HTR-8/SVneo (cell line): ENCODE measurements at regions not wholly inside any gene's neighbourhood (a gene's known extent, or its start where the extent isn't known, plus 50 kb on each side); places are given as distances from the start of the nearest gene placed in this dataset.
"Not testable (repeated sequence)": the region's sequence is repeated elsewhere in the genome, so short reads cannot be mapped to it uniquely, and the experiment has no call there.

Source experiments
- DNase-seq: peaks from one replicate; pipeline ENCODE4 v3.0.0; 2011; ENCODE audit warnings: low spot score, mixed read lengths; ENCODE audit not compliant: insufficient read length
- FAIRE-seq: peaks from 2 replicates; lab custom pipeline; 2011; peaks lifted over from hg19 to GRCh38; lab: Jason Lieb, UNC

DNA sequence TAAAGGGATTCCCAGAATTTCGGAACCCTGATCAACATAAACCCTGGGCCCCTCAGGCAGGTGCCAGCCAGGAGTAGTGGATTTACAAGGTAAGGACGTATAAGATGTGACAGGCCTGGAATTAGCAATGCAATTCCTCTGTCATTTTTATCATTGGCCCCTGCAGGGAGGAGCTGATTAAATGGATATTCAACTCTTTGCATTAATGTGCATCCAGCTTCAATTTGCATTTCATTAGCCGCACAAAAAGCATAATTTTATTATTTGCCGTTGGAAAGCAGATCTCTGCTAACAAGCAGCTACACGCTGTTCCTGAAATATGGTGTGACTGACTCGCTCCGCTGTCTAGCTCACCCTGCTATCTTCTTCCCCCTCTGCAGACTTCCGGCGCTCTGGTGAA lies 195.8 kb downstream of the RPS24 start:
- DNase-seq (no peak), FAIRE-seq (no peak)

DNA sequence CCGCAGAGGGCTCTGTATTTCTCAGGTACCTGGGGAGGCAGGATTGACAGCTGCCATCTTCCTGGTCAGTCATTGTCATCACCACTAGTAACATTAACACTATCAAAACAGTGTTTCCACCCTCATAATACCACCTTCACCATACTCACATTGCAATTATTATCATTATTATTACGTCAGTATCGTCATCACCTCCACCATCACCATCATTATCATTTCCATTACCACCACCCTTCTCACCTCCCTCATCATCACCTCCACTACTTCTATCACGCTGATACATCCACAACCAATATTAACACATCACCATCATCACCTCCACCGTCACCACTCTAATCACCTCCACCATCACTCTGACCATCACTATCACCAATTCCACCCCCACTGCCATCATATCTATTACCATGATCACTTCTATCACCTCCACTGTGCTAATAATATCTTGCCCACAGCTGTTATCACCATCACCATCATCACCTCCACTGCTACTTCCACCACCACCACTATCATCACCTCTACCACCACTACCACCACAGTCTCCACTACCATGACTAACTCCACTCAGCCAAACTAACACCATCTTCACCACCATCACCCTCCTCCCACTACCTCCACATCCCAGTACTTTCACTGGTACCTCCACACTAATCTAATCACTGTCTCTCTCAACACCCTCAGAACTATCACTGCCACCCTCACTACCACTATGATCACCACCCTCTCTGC lies 196.4 kb downstream of the RPS24 start:
- DNase-seq, result no peak
- FAIRE-seq, result peak; percentile 59

DNA sequence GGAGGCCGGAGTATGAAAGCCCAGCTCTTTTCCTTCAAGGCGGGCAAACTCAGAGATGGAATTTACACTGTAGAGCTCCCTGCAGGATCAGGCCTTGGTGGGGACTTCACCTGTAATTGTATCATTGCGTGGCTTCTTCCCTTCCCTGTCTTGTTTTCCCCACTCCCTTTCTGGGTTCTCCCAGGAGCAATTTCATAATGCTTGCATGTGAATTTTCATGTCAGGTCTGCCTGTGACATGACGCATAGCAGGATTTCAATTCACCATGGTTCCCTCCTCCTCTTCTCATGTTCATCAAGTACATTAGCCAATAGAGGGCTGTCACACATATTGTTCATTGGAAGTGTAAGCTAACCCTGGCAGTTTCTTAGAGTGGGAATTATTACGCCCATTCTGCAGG lies 197.7 kb downstream of the RPS24 start:
- FAIRE-seq, result no peak
- DNase-seq, result no peak

DNA sequence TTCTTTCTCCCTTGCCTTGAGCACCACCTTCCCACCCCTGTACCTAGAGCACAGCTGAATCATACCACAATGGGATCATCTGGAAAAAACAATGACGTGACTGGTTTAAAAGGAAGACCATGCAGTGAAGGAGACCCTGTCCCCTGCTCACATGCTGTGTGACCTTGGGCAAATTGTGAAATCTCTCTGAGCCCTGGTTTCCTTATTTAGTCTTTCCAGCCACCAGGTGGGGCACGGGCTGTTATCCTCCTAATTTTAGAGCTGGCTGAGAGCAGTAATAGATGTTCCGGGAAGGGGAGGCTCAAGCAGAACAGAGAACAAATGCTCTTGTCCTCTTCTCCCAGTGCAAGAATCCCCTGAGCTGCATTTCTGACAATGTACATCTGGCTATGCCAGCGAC lies 198.3 kb downstream of the RPS24 start:
- DNase-seq (no peak), FAIRE-seq (no peak)

DNA sequence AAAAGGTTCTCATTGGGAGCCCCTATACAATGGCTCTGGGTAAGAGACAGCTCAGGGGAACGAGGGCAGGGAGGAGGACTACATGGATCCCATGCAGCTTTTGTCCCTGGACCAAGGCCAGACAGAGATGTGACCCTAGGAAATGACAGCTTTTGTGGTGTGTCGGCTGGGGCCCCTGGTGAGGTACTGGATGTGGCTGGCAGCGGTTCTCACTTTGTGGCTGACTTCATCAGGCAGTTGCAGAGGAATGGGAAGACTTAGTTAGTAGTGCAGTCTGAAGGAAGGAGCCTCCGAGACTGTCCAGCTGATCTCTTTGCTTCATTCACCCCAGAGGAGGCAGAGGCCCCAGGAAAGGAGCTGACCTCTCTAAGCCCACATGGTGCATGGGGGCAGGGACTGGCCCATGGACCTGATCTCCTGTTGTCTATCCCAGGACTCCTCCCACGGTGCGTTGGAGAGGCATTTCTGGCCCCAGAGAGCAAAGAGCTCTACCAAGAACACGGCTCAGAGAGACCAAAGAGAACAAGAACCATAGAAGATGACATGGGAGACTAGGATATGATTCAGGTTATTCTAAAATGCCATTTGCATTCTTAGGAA lies 202.9 kb downstream of the RPS24 start:
- FAIRE-seq (no peak), DNase-seq (no peak)

DNA sequence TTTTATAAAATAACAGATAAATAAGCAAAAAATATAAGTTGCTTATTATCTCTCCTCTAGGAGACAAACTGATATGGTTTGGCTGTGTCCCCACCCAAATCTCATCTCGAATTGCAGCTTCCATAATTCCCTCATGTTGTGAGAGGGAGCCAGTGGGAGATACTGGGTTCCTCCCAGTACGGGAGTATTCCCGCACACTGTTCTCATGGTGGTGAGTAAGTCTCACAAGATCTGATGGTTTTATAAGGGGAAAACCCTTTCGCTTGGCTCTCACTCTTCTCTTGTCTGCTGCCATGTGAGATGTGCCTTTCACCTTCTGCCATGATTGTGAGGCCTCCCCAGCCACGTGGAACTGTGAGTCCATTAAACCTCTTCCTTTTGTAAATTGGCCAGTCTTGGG lies 204.3 kb downstream of the RPS24 start:
- not testable (repeated sequence) for DNase-seq, FAIRE-seq

DNA sequence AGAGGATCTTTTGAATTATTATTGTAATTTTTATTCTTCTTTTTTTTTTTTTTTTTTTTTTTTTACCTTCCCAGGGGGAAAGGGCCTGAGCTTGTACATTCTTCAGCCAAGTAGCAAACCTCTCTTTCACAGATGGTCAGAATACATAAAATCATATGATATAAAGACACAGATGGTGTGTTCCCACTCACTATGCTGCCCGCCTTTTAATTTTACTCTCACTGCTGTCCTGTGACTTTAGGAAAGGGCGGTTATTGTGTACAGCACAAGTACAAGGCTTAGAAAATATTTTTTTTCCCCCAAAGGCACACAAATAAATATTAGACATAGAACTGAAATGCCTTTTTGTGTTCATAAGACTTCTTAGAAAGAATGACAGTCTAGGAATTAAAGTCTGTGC lies 213.6 kb downstream of the RPS24 start:
- FAIRE-seq (no peak), DNase-seq (no peak)

DNA sequence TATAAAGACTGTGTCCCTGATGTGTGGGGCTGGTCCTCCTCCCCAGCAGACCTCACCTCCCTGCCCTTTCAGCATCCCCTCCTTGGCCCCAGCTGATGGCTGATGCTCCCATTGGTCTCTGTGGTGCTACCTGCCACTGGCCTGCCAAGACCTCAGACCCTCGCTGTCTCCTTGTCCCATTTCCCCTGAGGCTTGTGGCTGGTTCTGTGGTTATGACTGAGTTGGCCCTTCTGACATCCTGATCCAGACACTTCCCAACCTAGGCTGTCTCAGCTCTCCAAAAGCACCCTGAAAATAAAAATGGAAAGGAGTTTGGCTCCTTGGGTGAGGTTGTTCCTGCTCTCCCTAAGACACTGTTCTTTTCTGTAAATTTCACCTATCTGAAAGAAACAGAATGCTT lies 214.2 kb downstream of the RPS24 start:
- FAIRE-seq (no peak), DNase-seq (no peak)

DNA sequence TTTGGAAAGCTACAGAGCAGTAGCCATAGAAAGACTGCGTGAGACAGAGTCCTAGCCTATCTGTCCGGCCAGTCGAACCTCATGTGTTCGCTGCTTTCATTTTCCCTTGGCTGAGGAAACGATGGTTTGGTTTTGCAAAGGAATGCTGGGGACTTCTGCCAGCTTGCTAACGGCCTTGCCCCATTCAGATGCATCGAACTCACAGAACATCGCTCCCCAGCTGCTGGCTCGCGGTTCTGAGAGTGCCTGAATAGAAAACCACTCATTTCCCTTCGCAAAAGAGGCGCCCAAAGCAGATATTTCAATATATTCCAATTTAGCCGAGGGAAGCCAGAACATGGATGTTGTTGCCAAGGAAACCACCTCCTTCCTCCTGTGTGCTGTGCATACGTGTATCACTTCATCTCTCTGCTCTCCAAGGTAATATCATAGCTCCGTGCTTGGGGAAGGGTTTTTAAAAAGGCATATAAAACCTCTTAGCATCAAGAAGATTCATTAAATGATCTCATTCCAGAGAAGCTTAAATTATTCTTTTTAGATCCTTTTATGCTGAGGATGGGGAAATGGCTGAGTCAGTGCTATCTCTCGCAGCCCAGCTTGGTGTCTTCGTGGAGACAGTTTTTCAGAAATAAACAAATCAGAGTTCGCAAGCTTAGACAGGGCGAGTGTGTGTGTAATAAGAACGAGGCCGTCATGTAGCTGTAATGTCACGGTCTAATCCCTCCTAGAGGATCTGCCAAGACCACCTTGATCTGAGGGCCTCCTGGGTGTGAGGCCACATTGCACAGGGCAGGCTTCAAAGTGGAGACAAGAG lies 215.2 kb downstream of the RPS24 start:
- FAIRE-seq, result no peak
- DNase-seq, result no peak

DNA sequence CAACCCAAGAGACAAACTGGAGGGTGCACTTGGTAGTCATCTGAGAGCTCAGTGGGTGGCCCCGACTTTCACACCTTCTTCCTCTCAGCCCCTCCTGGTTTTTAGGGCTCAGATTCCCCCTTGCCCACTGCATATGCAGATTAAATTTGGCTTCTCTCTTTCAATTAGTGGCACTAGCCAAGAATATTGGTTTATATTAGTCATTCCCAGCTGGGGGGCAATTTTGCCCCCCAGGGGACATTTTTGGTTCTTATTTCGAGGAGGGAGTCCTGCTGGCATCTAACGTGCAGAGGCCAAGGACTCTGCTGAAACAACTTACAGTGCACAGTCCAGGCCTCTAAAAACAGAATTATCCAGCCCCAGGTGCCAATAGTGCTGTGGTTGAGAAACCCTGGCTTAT lies 216.0 kb downstream of the RPS24 start:
- no peak for FAIRE-seq
- no peak for DNase-seq

DNA sequence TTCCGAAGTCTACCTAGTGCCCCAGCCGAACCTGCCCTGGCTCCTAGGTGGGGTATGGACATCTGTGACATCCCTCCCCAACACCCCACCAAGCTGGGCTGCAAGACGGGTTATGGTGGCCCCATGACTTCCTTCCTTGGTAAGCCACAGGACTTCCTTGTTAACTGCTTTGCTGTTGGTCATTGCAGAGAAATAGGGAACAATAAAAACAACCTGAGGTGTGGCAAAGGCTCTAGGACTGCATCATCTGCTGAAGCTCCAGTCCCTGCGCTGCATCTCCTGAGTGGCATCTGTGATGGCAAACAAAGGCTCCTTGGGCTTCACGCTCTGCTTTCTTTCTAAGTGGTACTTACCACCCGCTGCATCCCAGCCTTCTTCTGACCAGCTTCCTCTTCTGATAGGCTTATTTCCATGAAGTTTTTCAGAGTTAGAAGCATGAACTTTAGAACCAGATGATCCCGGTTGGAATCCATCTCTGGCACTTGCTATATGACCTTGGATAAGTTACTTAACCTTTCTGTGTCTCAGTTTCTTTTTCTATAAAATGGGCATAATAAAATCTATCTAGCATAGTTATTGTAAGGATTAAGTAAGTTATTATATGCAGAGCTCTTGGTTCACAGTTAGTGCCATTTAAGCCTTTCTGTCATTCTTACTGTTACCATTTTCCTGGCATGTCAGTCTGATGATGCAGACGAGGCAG lies 216.8 kb downstream of the RPS24 start:
- DNase-seq, result no peak
- FAIRE-seq, result no peak

DNA sequence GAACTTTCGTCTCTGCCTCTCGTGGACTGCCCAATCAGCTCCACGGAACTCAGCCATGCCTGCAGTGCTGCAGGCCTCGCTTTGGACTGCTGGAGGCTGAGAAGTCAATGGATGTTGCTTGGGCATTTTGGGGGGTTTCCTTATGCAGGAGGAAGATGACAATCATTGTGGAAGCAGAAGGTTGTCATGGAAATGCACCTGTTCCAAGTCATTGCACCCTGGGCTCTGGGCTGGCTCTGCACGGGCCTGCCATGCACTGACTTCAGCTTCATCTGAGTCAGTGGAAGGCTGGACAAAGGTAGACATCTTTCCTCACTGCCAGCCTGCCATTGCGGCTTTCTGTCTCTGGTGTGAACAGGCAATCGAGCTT lies 217.3 kb downstream of the RPS24 start:
- FAIRE-seq, result no peak
- DNase-seq, result no peak

DNA sequence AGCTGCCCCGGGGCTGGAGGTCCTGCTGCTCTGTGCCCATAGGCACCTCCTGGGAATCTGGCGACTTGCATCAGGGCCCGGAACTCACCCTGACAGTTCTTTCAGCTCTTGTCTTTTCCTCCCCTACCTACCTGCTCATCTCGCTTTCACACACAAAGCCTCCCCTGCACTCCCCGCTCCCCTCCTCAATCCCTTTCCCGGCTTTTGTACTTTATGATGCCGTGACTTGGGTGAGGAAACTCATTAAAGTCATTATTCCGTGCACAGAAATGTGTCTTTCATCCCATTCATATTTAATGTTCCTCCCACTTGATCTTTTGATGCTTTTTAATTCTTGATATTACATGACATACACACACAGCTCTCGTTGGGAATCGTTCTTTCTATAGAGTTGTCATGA lies 218.6 kb downstream of the RPS24 start:
- DNase-seq (no peak), FAIRE-seq (no peak)

DNA sequence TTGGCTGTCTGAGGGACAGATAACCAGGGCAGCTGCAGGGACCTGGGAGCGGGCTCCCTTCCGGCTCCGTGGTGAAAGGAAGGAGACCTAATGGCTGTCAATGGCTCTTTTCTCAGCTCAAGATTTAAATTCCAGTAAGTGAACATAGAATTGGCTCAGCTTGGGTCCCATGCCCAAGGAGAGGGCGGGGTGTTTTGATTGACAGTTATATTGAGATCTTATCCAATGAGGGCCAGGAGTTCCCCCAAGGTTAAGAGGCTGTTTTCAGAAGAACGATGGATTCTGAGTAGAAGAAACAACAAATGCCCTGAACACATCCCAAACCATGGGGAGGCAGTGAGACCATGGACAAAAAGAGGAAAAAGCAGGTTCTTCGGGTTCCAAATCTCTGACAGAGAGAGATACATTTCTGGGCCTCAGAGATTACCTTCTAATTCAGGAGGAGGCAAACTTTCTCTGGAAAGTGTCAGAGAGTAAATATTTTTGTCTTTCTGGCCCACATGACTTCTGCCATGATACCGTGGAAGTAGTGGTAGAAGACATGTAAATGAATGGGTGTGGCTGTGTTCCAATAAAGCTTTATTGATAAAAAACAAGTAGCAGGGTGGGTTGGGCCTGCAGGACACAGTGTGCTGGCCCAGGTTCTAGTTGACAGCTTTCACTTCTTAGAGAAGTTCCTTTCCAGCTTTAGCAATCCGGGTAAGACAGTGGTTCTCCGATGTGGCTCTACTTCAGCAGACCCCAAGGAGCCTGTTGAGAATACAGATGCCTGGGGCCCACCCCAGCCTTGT lies 219.6 kb downstream of the RPS24 start:
- no peak for DNase-seq
- no peak for FAIRE-seq

DNA sequence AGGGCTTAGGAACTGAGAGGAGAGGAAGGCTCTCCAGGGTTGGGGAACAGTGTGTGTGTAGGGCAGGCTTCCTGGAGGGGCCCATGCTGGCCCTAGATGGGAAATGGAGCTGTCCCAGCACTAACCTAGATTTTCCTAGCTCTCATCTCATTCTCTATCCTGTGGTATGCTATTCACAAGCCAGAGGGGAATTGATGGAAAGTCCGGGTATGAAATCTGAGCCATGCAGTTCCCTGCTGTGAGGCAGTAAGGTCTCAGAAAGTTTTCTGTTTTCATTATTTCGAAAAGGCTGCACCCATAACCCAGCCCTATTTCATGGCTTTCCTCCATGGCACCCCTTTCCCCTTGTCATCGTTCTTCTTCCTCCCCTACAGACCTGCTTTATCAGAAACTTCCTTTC lies 220.3 kb downstream of the RPS24 start:
- FAIRE-seq, result no peak
- DNase-seq, result no peak

DNA sequence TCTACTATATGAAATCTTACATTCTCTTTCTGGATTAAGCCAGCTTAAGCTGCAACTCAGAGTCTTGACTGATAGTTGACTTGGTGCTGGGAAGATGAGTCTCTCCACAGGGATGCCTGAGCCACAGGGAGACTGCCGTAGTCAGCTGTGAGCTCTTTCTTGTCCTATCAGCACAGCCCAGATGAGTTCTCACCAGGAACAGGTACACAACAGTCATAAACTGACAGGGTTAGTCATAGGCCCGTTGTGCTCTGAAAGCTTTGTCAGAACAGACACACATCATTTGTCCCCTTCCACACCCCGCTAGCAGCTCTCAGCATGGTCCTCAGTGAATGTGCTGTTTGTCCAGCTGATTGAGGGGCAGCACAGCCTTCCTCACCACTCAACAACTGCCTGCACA lies 221.6 kb downstream of the RPS24 start:
- FAIRE-seq (no peak), DNase-seq (no peak)

DNA sequence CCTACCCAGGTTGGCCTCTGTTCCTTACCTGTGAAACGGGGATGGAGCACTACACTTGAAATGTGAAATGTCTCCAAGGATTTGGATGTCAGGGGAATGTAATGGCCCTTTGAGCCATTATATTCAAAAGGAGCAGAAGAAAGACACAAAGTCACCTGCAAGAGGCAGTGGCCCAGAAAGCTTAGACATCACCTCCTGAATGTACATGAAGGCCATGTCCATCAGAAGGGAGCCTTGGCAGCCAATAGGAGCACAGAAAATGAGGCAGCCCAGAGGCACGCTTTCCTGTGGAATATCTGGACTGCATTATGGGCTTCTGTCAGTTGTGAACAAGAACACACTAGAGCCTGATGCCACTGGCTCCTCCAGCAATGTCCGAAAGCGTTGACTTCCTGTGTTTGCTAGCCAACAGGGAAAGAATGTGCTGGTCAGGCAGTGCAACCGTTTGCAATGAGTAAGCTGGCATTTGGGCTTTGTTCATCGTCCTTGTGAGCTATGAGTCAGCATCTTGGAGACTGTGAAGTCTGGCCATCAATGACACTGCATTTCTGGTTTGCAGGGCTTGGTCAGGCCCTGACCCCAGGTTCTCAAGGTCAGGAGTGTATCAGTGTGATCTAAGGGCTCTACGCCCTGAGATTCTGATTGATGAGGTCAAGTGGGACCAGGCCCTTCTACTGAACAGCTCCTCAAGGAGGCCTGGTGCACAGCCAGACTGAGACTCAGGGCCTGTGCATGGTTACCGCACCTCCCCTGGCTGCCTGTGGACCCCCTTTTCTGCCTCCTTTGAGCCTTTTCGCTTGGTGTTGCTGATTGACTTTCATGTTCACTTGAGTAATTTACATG lies 222.4 kb downstream of the RPS24 start:
- FAIRE-seq (peak; percentile 90), DNase-seq (peak; percentile 86)

DNA sequence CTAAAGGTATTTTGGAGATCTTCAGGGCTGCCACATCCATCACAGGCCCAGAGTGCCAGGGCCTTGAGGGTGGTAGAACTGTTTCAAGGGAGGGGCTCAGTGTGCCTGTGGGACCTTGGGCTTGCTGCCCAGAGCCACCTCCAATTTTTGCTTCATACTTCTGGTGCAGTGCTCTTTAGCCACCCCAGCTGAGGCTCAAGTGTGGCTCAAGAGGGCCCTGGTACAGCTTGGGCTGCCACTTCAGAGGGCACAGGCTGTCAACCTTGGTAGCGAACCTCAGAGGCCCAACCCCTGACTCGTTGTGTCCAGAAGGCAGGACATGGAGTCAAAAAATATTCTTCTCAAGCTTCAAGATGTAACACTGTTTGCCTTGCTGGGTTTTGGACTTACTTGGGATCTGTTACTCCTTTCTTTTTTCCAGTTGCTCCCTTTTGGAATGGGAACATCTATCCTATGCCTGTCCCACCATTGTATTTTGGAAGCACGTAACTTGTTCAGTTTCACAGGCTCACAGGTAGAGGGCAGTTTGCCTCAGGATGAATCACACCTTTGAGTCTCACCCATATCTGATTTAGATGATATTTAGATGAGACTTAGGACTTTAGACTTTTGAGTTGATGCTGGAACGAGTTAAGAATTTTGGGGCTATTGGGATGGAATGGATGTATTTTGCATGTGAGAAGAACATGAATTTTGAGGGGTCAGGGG lies 224.8 kb downstream of the RPS24 start:
- DNase-seq (no peak), FAIRE-seq (no peak)

DNA sequence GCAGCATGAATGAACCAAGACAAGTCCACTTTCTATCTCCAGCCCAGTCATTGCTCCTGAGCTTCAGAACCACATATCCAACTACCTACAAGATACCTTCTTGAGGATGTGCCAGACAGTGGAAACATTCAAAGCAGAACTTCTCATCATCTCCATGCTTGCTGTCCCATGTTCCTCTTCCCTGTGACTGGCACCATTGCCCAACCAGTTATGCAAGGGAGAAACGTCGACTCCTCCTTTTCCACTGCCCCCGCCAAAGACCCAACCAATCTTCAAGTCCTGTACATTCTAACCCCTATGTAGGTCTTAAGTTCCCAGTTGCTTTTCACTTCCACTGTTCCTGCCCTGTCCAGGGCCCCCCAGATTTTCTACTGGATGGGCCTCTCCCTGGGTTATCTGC lies 225.7 kb downstream of the RPS24 start:
- DNase-seq (no peak), FAIRE-seq (no peak)
